Omental fat pad (tissue), 3 donors: ENCODE measurements at regions not wholly inside any gene's neighbourhood (a gene's known extent, or its start where the extent isn't known, plus 50 kb on each side); places are given as distances from the start of the nearest gene placed in this dataset.

Source experiments
- ATAC-seq: fragments of 150-250 bp; one replicate; pipeline ENCODE4 v1.9.1; 2016; ENCODE audit warnings: mild to moderate bottlenecking, moderate library complexity; ENCODE audit not compliant: low FRiP score
- DNase-seq: peaks from one replicate; pipeline ENCODE4 v3.0.0-alpha.2; 2019; ENCODE audit warnings: low spot score
- TF ChIP-seq, protein P1 (sequence below), 3 donors: fragments of 450-650 bp; IDR thresholded peaks; one replicate each; pipeline ENCODE4 v1.5.1; 2016 to 2017; ENCODE audit warnings: antibody characterized with exemption in 3 of 3, mild to moderate bottlenecking in 3 of 3, moderate library complexity in 2 of 3

DNA sequence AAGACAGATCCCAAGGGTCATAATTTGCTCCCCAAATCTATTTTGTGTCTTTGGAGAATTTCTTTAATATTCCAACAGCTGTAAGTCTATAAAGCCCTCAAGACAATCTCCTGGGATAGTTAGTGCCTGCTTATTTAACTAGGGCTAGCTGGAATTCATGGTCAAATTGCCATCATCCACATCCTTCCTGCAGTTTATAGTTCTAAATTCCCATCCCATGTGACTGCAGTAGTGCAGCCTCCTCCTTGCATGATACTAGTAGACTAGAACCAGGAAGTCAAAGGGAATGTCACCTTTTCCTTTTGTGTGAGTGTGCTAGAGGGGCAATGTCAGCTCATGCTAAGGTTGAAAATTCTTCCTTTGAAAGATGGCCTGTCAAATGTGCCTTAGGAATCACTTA, 214.8 kb upstream of the PIK3R1 start:
- ATAC-seq: no peak
- TF ChIP-seq, protein P1, sequence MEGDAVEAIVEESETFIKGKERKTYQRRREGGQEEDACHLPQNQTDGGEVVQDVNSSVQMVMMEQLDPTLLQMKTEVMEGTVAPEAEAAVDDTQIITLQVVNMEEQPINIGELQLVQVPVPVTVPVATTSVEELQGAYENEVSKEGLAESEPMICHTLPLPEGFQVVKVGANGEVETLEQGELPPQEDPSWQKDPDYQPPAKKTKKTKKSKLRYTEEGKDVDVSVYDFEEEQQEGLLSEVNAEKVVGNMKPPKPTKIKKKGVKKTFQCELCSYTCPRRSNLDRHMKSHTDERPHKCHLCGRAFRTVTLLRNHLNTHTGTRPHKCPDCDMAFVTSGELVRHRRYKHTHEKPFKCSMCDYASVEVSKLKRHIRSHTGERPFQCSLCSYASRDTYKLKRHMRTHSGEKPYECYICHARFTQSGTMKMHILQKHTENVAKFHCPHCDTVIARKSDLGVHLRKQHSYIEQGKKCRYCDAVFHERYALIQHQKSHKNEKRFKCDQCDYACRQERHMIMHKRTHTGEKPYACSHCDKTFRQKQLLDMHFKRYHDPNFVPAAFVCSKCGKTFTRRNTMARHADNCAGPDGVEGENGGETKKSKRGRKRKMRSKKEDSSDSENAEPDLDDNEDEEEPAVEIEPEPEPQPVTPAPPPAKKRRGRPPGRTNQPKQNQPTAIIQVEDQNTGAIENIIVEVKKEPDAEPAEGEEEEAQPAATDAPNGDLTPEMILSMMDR (IDR thresholded peaks at IDR 0.05): no peak

DNA sequence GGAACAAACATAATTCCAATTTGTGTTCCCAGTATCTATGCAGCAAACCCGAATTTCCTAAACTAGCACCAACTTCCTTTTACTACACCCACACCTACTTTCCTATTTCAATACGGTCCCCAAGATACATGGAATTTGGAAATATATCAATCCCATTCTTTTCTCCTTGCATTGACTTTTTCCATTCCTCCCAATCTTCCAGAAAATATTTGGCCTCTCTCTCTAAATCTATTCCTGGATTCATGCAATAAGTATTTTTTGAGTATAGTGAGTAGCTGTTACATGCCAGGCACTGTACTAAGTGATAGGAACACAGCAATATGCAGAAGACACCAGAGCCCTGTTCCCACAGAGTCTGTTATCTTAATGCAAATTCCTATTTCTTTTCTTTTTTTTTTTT, 216.2 kb upstream of the PIK3R1 start:
- ATAC-seq (no peak), DNase-seq (no peak)
- TF ChIP-seq, protein P1 (IDR thresholded peaks at IDR 0.05): no peak

More for the DNA sequence above, 214.8 kb upstream of the PIK3R1 start:
- no peak for DNase-seq

DNA sequence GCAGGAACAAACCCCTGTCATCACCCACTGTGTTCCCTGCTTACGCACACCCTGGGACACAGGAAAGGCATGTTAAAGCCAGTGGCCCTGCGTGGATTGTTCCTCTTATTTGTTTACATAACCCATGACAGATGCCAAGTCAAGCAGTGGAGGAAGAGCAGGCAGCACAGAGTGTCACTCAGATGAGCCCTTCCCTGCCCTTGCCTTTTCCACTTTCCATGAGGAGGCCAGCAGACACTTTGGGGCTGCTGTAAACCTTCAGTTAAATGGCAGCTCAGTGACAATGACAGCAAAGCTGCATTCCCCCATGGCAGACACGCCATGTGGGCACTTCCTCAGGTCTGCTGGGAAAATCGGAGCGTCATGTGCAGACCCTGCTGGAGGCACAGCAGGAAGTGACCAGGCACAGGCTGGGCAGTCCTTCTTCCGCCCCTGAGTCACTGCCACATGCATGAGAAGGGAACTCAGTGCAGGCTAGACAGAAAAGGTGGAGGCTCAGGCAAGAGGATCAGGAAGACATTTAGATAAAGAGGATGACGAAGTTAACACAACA, 216.8 kb upstream of the PIK3R1 start:
- TF ChIP-seq, protein P1 (IDR thresholded peaks at IDR 0.05): no peak
- ATAC-seq: peak; percentile 71
- DNase-seq: no peak

DNA sequence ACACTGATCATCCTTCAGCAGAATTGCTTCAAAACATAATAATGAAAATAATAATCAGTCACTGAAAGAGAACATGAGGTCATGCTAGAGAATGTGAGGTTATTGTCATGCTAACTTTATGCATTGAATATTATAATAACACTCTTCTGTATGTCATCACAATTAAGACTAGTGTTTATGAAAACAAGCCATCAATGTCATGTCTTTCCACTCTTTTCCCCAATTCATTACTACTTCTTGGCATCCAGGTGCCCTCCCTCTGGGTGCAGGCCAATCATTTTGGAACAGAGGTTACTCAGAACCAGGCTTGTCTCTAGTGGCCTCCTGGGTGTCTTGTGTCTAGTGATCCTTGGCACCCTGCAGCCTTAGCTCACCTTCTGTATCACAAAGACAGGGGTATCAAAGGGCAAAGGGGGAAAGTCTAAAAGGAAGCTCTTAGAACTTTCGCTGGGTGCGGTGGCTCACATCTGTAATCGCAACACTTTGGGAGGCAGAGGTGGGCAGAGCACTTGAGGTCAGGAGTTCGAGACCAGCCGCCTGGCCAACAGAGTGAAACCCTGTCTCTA, 217.6 kb upstream of the PIK3R1 start:
- TF ChIP-seq, protein P1 (IDR thresholded peaks at IDR 0.05): no peak
- ATAC-seq (no peak), DNase-seq (no peak)

DNA sequence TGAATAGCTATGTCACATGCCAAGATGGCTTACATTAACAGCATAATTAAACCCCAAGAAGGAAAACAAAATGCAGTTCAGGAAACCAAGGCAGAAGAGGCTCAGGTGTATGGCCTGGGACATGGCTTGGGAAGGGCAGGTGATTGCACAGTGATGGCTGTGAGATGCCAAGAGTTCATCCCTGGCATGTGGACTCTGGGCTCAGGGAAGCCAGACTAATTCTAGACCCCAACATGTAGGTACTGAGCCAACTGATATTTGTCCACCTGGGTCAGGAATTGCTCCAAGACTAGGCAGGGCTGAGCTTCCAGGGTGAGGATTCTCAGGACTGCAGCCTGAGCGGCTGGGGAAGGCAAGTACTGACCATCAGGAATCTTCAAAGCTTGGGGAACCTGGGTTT, 218.4 kb upstream of the PIK3R1 start:
- ATAC-seq (no peak), DNase-seq (no peak)
- TF ChIP-seq, protein P1 (IDR thresholded peaks at IDR 0.05): no peak

DNA sequence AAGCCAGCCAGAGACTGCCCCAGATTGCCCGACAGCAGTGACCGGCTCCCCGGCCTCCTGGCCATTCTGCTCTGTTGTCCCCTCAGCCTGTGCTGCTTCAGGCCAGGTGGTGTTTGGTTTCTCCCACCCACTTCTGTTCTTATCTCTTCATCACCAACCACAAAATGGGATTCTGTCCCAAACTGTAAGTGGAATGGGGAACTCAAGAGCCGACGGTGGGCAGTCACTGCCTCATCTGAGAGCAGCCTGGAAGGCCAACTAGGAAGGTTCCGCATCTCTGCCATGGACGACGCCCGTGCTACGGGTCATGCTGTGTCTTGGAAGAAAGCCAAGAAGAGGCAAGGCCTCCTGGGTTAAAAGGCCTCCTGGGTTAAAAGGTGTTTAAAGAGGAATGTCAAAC, 219.0 kb upstream of the PIK3R1 start:
- ATAC-seq (no peak), DNase-seq (no peak)
- TF ChIP-seq, protein P1 (IDR thresholded peaks at IDR 0.05): no peak

DNA sequence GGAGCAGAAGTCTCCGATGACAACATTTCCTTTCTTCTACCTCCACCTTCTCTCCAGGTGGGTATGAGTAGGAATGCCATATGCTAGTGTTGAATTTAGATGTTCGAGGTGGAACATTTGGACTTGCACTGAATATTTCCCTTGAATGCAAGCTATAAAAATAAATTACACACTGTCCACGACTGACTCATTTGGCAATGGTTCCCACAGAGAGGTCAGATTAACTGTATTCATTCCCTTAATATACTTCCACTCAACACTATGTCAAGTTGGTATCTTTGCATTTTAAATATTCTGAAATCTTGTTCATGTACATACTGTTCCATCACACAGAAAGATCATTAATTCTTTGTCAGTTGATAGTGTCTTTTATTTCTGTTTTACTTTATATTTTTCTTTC, 222.6 kb upstream of the PIK3R1 start:
- DNase-seq: no peak
- ATAC-seq: peak; percentile 69
- TF ChIP-seq, protein P1 (IDR thresholded peaks at IDR 0.05): no peak
